RWPE2 (cell line): ENCODE measurements at regions not wholly inside any gene's neighbourhood (a gene's known extent, or its start where the extent isn't known, plus 50 kb on each side); places are given as distances from the start of the nearest gene placed in this dataset.

Experiments used
- ATAC-seq: fragments of 200-7000 bp; cut with Tn5 transposase; 3 replicates; pipeline ENCODE4 v1.9.1; 2021; ENCODE audit warnings: low read depth
- DNase-seq: peaks from one replicate; pipeline ENCODE4 v3.0.0-alpha.2; 2020; ENCODE audit warnings: low spot score
- H3K27ac ChIP-seq: fragments of 450-650 bp; 2 replicates; pipeline ENCODE4 v1.5.1; 2017; ENCODE audit warnings: mild to moderate bottlenecking; ENCODE audit not compliant: poor library complexity, severe bottlenecking
- H3K27me3 ChIP-seq: fragments of 250-450 bp; sonication (Bioruptor Pico); 2 replicates; pipeline ENCODE4 v1.5.1; 2021; ENCODE audit warnings: mild to moderate bottlenecking, moderate library complexity; ENCODE audit not compliant: insufficient read depth, poor library complexity, severe bottlenecking
- H3K36me3 ChIP-seq: fragments of 250-450 bp; sonication (Bioruptor Pico); 2 replicates; pipeline ENCODE4 v1.5.1; 2020; ENCODE audit warnings: low read depth, mild to moderate bottlenecking, moderate library complexity
- H3K4me1 ChIP-seq: fragments of 250-450 bp; sonication (Bioruptor Pico); 2 replicates; pipeline ENCODE4 v1.5.1; 2021; ENCODE audit warnings: mild to moderate bottlenecking, moderate library complexity; ENCODE audit not compliant: insufficient read depth, poor library complexity, severe bottlenecking
- H3K4me3 ChIP-seq: fragments of 250-450 bp; sonication (Bioruptor Pico); 2 replicates; pipeline ENCODE4 v1.5.1; 2021; ENCODE audit warnings: mild to moderate bottlenecking, moderate library complexity; ENCODE audit not compliant: severe bottlenecking
- H3K9me3 ChIP-seq: fragments of 250-450 bp; sonication (Bioruptor Pico); 2 replicates; pipeline ENCODE4 v1.5.1; 2021; ENCODE audit warnings: mild to moderate bottlenecking, moderate library complexity; ENCODE audit not compliant: severe bottlenecking
- CTCF ChIP-seq: fragments of 450-650 bp; IDR thresholded peaks from one replicate; pipeline ENCODE4 v1.5.1; 2017; ENCODE audit warnings: mild to moderate bottlenecking, moderate library complexity; ENCODE audit not compliant: poor library complexity, severe bottlenecking

- DNase-seq (no peak), ATAC-seq (peak; percentile 53)
- Histone ChIP-seq H3K27me3 (no peaks in the 10 kb centered on the region), H3K4me3 (no peak overlapping the region), H3K9me3 (no peaks in the 10 kb centered on the region), H3K27ac (peak overlapping the region; percentile 21), H3K4me1 (no peaks in the 10 kb centered on the region), H3K36me3 (no peaks in the 10 kb centered on the region)
- no peak for TF ChIP-seq CTCF
Observed at GRCh38 chr1:102097451-102097850, 100.7 kb upstream of the OLFM3 start.

GRCh38 chr1:102096162-102096561, 99.4 kb upstream of the OLFM3 start:
- Histone ChIP-seq H3K36me3 (no peaks in the 10 kb centered on the region), H3K4me1 (no peaks in the 10 kb centered on the region), H3K27me3 (no peaks in the 10 kb centered on the region), H3K9me3 (no peaks in the 10 kb centered on the region), H3K27ac (no peak overlapping the region), H3K4me3 (no peak overlapping the region)
- no peak for TF ChIP-seq CTCF
- no peak for DNase-seq
- no peak for ATAC-seq

GRCh38 chr1:102089791-102090190, 93.1 kb upstream of the OLFM3 start:
- ATAC-seq = no peak

GRCh38 chr1:102085896-102086295, 89.2 kb upstream of the OLFM3 start:
- ATAC-seq (peak; percentile 40; the same call in 1 of the 3 replicates), DNase-seq (no peak)
- Histone ChIP-seq H3K27ac (peak overlapping the region; percentile 29), H3K36me3 (no peaks in the 10 kb centered on the region), H3K4me1 (no peaks in the 10 kb centered on the region), H3K27me3 (no peaks in the 10 kb centered on the region), H3K9me3 (no peaks in the 10 kb centered on the region), H3K4me3 (no peak overlapping the region)
- no peak for TF ChIP-seq CTCF

More at GRCh38 chr1:102089791-102090190, 93.1 kb upstream of the OLFM3 start:
- no peaks in the 10 kb centered on the region for H3K27me3 ChIP-seq
- no peak overlapping the region for H3K4me3 ChIP-seq
- peak overlapping the region; percentile 52 for H3K27ac ChIP-seq
- DNase-seq = no peak
- H3K9me3 ChIP-seq = no peaks in the 10 kb centered on the region
- H3K36me3 ChIP-seq = no peaks in the 10 kb centered on the region
- no peak for TF ChIP-seq CTCF
- H3K4me1 ChIP-seq = no peaks in the 10 kb centered on the region

GRCh38 chr1:102084771-102085535, 88.2 kb upstream of the OLFM3 start:
- H3K4me3 ChIP-seq = no peak overlapping the region
- H3K9me3 ChIP-seq = no peaks in the 10 kb centered on the region
- DNase-seq (no peak), ATAC-seq (no peak)
- peak overlapping the region; percentile 29 for H3K27ac ChIP-seq
- no peaks in the 10 kb centered on the region for H3K36me3 ChIP-seq
- no peaks in the 10 kb centered on the region for H3K27me3 ChIP-seq
- no peaks in the 10 kb centered on the region for H3K4me1 ChIP-seq
- no peak for TF ChIP-seq CTCF
